Left ventricle myocardium inferior (tissue), 1 donor: ENCODE measurements at regions not wholly inside any gene's neighbourhood (a gene's known extent, or its start where the extent isn't known, plus 50 kb on each side); places are given as distances from the start of the nearest gene placed in this dataset.

ENCODE experiments used
- DNase-seq: peaks from one replicate; pipeline ENCODE4 v3.0.0-alpha.2; 2020
- H3K27ac ChIP-seq: fragments of 200-600 bp; replicated peaks from 2 replicates; pipeline ENCODE4 v1.8.0; 2021
- H3K27me3 ChIP-seq: fragments of 200-600 bp; 2 replicates; pipeline ENCODE4 v1.8.0; 2021; ENCODE audit warnings: low read depth
- H3K36me3 ChIP-seq: fragments of 200-600 bp; 2 replicates; pipeline ENCODE4 v1.8.0; 2021
- H3K4me1 ChIP-seq: fragments of 200-600 bp; 2 replicates; pipeline ENCODE4 v1.8.0; 2021
- H3K4me3 ChIP-seq: fragments of 200-600 bp; 2 replicates; pipeline ENCODE4 v1.8.0; 2021; ENCODE audit warnings: mild to moderate bottlenecking, moderate library complexity
- H3K9me3 ChIP-seq: fragments of 200-600 bp; replicated peaks from 2 replicates; pipeline ENCODE4 v1.8.0; 2021
- intact Hi-C: fragments of 100-400 bp; cut with micrococcal nuclease; formaldehyde crosslinking; loops from one replicate; pipeline ENCODE4 v1.11.0; 2022
- TF ChIP-seq, protein P1 (sequence below): fragments of 200-600 bp; IDR thresholded peaks from 2 replicates; pipeline ENCODE4 v1.8.0; 2021; ENCODE audit warnings: antibody characterized with exemption, mild to moderate bottlenecking, borderline replicate concordance
- donor health status: DM: no; HTN: yes; CAD: no; lungs with severe emphysema.

DNA sequence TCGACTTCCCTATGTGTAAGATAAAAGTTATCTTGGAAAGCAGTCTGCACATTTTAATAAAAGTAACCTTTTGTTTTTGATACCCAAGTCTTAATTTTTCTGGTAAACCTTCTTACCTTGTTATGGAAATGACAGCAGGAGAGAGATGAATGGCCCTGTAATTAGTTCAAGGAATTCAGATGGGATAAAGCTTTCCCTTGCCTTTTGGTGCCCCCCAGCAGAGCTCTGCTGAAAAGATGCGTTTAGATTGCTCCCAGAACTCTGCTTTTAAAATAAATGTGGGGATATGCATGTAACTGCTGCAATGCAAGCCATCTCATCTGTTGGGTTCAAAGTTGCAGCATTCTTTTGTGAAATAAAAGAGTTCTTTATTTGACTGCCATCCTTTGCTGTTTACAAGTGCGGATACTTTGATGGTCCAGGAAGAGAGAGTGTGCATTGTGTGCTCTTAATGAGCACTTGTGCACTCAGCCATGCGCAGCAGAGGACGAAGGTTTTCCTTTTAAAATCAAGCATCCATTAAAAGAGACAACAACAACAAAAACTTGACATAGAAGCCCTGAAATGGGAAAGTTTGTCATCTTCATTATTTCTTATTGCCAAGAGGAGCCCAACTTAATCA is 176.7 kb upstream of the ST6GAL2 start:
- H3K27me3 ChIP-seq = no peaks in the 10 kb centered on the region
- H3K36me3 ChIP-seq = no peaks in the 10 kb centered on the region
- no peak for DNase-seq
- peaks cover 3% of the 10 kb centered on the region for H3K4me1 ChIP-seq
- intact Hi-C loops = no loop called here
- H3K9me3 ChIP-seq = no peaks in the 10 kb centered on the region
- H3K27ac ChIP-seq = no peak overlapping the region
- H3K4me3 ChIP-seq = no peak overlapping the region
- TF ChIP-seq, protein P1, sequence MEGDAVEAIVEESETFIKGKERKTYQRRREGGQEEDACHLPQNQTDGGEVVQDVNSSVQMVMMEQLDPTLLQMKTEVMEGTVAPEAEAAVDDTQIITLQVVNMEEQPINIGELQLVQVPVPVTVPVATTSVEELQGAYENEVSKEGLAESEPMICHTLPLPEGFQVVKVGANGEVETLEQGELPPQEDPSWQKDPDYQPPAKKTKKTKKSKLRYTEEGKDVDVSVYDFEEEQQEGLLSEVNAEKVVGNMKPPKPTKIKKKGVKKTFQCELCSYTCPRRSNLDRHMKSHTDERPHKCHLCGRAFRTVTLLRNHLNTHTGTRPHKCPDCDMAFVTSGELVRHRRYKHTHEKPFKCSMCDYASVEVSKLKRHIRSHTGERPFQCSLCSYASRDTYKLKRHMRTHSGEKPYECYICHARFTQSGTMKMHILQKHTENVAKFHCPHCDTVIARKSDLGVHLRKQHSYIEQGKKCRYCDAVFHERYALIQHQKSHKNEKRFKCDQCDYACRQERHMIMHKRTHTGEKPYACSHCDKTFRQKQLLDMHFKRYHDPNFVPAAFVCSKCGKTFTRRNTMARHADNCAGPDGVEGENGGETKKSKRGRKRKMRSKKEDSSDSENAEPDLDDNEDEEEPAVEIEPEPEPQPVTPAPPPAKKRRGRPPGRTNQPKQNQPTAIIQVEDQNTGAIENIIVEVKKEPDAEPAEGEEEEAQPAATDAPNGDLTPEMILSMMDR = no peak

DNA sequence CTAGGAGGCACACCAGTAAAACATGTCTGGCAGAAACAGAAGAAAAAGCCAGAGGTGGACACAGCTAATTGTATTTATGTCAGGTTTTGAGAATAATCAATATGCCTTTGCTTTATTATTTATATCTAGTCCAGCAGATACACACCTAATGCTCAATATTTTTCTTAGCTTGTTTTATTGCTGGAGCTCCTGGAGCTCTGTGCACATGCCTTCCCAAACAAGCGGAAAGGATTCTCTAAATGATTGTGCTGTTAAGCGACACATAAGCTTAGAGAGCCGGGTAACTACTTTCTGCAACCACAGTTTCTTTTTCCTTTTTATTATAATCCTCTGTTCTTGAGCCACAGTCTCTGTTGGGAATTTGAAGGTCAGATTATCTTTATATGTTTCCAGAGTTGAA is 177.3 kb upstream of the ST6GAL2 start:
- intact Hi-C loops = no loop called here
- no peaks in the 10 kb centered on the region for H3K36me3 ChIP-seq
- H3K4me3 ChIP-seq = no peak overlapping the region
- peaks cover 3% of the 10 kb centered on the region for H3K4me1 ChIP-seq
- H3K27me3 ChIP-seq = no peaks in the 10 kb centered on the region
- no peak overlapping the region for H3K27ac ChIP-seq
- no peaks in the 10 kb centered on the region for H3K9me3 ChIP-seq
- TF ChIP-seq, protein P1 = no peak
- no peak for DNase-seq

DNA sequence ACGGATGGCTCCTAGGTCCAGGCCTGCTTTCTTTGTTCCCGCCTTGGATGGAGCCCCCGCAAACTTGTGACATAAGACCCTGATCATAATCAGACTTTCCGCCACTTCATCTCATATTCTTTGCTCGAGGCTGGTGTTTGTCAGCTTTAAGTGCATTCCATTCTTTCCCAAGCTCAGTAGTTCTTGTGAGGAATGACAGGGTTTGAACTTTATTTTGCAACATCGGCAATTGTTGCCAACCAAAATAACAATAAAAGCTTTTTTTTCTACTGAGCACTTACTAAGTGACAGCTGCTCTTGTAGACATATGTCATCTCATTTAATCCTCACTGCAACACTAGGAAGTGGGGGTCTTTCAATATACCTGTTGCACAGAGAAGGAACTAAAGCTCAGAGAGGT is 178.8 kb upstream of the ST6GAL2 start:
- intact Hi-C loops = no loop called here
- H3K27ac ChIP-seq = no peak overlapping the region
- H3K36me3 ChIP-seq = no peaks in the 10 kb centered on the region
- no peak overlapping the region for H3K4me3 ChIP-seq
- TF ChIP-seq, protein P1 = no peak
- no peak for DNase-seq
- H3K9me3 ChIP-seq = no peaks in the 10 kb centered on the region
- no peaks in the 10 kb centered on the region for H3K27me3 ChIP-seq
- H3K4me1 ChIP-seq = peaks cover 3% of the 10 kb centered on the region

DNA sequence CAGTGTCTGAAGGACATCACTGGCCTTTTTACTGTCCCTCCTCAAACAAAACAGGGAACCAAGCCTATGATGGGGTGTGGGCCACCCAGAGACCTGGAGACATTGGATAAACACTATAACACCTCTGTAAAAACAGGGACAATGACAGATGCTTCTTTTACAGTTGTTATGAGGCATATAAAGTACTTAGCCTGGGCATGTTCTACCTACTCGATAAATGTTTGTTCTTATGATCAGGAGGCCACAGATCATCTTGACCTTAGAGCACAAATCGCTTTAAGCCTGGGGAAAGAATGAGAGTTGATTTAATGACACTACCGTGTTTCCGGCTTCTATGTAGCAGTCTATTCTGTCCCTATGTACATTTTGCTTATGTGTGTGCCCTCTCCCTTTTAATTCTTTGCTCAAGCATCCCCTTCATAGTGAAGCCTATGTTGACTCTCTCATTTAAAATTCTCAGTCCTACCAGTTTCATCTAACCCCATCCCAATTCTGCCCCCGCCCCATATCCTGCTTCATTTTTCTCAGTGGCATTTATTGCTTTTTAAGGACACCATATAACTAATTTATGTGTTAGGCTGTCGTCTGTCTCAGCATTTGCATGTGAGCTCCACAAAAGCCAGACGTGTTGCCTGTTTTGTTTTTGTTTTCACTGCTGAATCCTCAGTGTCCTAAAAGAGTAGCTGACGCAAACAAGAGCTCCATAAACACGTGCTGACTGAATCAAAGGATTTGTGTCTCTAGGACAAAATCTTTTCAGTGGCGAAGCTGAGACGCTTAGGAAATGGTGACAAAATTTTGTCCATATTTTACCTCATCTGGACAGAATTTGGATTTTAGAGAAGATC is 182.3 kb upstream of the ST6GAL2 start:
- Histone ChIP-seq H3K9me3 (no peaks in the 10 kb centered on the region), H3K27ac (no peak overlapping the region), H3K27me3 (no peaks in the 10 kb centered on the region), H3K4me1 (no peaks in the 10 kb centered on the region), H3K36me3 (no peaks in the 10 kb centered on the region), H3K4me3 (no peak overlapping the region)
- no peak for DNase-seq
- TF ChIP-seq, protein P1 = no peak
- intact Hi-C loops = no loop called here

DNA sequence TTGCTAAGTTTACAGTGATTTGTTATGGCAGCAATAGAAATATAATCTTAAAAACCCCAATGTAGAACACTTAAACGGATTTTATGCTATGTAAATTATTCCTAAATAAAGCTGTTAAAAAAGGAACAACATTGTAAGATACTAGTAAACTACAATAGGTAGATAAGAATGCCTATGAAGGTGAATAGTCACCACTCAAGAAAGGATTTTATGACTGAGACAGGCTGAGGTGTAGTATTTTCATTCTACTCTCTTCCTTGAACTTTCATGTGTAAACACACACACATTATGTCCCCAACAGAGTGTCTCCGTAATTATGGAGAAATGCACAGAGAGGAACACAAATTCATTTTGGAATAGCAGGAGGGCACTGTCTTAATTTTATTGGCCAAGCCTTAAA is 183.9 kb upstream of the ST6GAL2 start:
- no peak overlapping the region for H3K4me3 ChIP-seq
- intact Hi-C loops = no loop called here
- H3K9me3 ChIP-seq = no peaks in the 10 kb centered on the region
- H3K36me3 ChIP-seq = no peaks in the 10 kb centered on the region
- DNase-seq = no peak
- TF ChIP-seq, protein P1 = no peak
- H3K27me3 ChIP-seq = no peaks in the 10 kb centered on the region
- no peaks in the 10 kb centered on the region for H3K4me1 ChIP-seq
- H3K27ac ChIP-seq = no peak overlapping the region
